HL-60 (cell line): ENCODE measurements at regions not wholly inside any gene's neighbourhood (a gene's known extent, or its start where the extent isn't known, plus 50 kb on each side); places are given as distances from the start of the nearest gene placed in this dataset.

Experiments used
- DNase-seq, 2 experiments: peaks; one replicate each; pipeline ENCODE4 v3.0.0-alpha.2; 2010 to 2020; ENCODE audit warnings: low read depth in 1 of 2, low spot score in 1 of 2
- H3K27ac ChIP-seq: fragments of 250-450 bp; sonication (Bioruptor Pico); replicated peaks from 2 replicates; pipeline ENCODE4 v1.5.1; 2020; ENCODE audit warnings: mild to moderate bottlenecking, moderate library complexity
- H3K27me3 ChIP-seq: fragments of 250-450 bp; sonication (Bioruptor Pico); 2 replicates; pipeline ENCODE4 v1.5.1; 2021; ENCODE audit warnings: mild to moderate bottlenecking, moderate library complexity; ENCODE audit not compliant: insufficient read depth, poor library complexity, severe bottlenecking
- H3K4me3 ChIP-seq: replicated peaks from 2 replicates; pipeline ENCODE4 v1.5.1; 2011; ENCODE audit warnings: mild to moderate bottlenecking, control low read depth, low read length; ENCODE audit not compliant: insufficient read depth
- GABPA ChIP-seq: IDR thresholded peaks from 2 replicates; pipeline ENCODE4 v1.6.1; 2012; ENCODE audit warnings: low read depth
- POLR2AphosphoS5 ChIP-seq: IDR thresholded peaks from 2 replicates; pipeline ENCODE4 v1.6.1; 2012; ENCODE audit warnings: low read depth
- SPI1 ChIP-seq: IDR thresholded peaks from 2 replicates; pipeline ENCODE4 v1.6.1; 2012; ENCODE audit warnings: low read depth, mild to moderate bottlenecking, borderline replicate concordance
- TF ChIP-seq, protein P1 (sequence below): IDR thresholded peaks from 2 replicates; pipeline ENCODE4 v1.6.1; 2012; ENCODE audit warnings: low read depth; ENCODE audit not compliant: insufficient replicate concordance
- TF ChIP-seq, protein P2 (sequence below): IDR thresholded peaks from one replicate; pipeline ENCODE4 v1.5.1; 2011; ENCODE audit warnings: low read length, control low read depth, inconsistent platforms; ENCODE audit not compliant: insufficient read depth

DNA sequence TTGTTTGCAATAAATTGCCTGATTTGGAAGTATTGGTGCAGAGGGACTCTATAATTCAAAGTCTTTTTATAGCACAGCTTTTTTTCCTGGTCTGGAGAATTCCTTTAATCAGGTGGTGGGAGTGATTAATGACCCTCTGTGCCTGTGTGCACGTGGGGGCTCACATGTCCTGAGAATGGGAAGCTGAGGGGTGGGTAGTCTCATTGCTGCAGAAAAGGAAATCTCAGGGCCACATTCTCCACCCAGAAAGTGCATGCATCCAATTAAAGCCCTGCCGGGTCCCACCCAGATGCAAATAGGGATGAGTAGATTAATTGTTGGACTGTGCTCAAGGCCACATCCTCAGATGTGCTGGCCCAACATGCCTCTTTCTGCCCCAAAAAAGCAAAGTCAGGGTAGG, 324.7 kb downstream of the CXCL12 start:
- no peak for TF ChIP-seq GABPA
- no peak for TF ChIP-seq POLR2AphosphoS5
- TF ChIP-seq, protein P1, sequence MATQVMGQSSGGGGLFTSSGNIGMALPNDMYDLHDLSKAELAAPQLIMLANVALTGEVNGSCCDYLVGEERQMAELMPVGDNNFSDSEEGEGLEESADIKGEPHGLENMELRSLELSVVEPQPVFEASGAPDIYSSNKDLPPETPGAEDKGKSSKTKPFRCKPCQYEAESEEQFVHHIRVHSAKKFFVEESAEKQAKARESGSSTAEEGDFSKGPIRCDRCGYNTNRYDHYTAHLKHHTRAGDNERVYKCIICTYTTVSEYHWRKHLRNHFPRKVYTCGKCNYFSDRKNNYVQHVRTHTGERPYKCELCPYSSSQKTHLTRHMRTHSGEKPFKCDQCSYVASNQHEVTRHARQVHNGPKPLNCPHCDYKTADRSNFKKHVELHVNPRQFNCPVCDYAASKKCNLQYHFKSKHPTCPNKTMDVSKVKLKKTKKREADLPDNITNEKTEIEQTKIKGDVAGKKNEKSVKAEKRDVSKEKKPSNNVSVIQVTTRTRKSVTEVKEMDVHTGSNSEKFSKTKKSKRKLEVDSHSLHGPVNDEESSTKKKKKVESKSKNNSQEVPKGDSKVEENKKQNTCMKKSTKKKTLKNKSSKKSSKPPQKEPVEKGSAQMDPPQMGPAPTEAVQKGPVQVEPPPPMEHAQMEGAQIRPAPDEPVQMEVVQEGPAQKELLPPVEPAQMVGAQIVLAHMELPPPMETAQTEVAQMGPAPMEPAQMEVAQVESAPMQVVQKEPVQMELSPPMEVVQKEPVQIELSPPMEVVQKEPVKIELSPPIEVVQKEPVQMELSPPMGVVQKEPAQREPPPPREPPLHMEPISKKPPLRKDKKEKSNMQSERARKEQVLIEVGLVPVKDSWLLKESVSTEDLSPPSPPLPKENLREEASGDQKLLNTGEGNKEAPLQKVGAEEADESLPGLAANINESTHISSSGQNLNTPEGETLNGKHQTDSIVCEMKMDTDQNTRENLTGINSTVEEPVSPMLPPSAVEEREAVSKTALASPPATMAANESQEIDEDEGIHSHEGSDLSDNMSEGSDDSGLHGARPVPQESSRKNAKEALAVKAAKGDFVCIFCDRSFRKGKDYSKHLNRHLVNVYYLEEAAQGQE = no peak
- TF ChIP-seq, protein P2, sequence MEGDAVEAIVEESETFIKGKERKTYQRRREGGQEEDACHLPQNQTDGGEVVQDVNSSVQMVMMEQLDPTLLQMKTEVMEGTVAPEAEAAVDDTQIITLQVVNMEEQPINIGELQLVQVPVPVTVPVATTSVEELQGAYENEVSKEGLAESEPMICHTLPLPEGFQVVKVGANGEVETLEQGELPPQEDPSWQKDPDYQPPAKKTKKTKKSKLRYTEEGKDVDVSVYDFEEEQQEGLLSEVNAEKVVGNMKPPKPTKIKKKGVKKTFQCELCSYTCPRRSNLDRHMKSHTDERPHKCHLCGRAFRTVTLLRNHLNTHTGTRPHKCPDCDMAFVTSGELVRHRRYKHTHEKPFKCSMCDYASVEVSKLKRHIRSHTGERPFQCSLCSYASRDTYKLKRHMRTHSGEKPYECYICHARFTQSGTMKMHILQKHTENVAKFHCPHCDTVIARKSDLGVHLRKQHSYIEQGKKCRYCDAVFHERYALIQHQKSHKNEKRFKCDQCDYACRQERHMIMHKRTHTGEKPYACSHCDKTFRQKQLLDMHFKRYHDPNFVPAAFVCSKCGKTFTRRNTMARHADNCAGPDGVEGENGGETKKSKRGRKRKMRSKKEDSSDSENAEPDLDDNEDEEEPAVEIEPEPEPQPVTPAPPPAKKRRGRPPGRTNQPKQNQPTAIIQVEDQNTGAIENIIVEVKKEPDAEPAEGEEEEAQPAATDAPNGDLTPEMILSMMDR = no peak
- TF ChIP-seq SPI1 = no peak
- no peak overlapping the region for H3K4me3 ChIP-seq
- DNase-seq = no peak
- H3K27me3 ChIP-seq = no peaks in the 10 kb centered on the region
- H3K27ac ChIP-seq = no peak overlapping the region

DNA sequence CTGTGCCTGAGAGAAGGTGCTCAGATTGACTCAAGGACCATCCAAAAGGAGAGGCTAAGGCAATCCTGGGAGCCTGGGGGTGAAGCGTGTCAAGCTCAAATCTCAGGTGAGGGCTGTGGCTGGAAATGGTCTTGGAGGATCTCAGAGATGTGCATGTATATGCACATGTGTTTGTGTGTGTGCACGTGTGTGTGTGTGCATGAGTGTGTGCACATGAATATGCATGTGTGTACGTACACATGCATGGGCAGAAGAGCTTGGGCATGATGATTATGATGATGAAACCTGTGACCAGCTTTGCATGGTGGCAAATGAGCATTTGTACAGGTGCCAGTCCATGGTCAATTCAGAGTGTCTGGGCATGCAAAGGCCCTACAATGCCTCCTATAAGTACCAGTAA, 326.6 kb downstream of the CXCL12 start:
- no peak overlapping the region for H3K4me3 ChIP-seq
- H3K27me3 ChIP-seq = no peaks in the 10 kb centered on the region
- TF ChIP-seq SPI1 (no peak), POLR2AphosphoS5 (no peak), GABPA (no peak)
- TF ChIP-seq, protein P2 = no peak
- TF ChIP-seq, protein P1 = no peak
- DNase-seq = no peak
- no peak overlapping the region for H3K27ac ChIP-seq

DNA sequence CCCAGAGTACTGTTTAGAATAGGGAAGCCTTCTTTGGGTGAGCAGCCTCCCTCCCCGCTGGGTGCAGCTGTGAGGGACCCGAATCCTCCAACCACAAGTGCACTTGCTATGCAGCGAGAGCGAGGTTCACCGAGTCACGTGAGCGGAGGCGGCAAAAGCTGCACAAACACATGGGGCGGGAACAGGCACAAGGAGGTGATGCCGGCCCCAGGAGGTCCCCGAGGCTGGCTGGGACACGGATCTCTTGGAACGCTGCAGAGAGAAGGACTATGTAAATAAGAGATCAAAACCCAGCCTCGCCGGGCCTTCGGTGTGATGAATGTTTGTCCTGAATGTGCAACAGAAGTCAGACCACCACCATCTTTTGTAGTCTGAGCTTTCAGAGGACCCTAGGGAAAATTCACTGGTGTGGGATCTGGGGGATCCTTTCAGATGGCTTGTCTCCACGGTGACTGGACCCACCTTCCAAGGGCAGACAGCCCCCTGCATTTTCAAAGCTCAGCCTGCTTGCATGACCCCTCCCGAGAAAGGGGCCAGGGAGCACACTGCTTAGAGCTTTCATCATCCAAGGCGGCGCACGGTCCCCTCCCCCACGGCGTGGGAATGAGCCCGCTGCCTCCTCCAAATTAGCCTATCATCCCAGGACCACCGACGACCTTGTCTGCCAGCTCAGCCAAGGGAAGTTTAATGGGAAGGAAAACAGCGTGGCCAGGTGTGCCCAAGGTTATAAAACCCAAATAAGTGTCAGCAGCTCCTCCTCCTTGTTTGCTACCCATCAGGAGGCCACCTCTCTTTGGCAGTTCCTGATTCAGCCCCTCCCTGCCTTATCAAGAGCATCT, 327.7 kb downstream of the CXCL12 start:
- Histone ChIP-seq H3K27ac (no peak overlapping the region), H3K27me3 (no peaks in the 10 kb centered on the region), H3K4me3 (no peak overlapping the region)
- TF ChIP-seq, protein P2 = no peak
- no peak for DNase-seq

DNA sequence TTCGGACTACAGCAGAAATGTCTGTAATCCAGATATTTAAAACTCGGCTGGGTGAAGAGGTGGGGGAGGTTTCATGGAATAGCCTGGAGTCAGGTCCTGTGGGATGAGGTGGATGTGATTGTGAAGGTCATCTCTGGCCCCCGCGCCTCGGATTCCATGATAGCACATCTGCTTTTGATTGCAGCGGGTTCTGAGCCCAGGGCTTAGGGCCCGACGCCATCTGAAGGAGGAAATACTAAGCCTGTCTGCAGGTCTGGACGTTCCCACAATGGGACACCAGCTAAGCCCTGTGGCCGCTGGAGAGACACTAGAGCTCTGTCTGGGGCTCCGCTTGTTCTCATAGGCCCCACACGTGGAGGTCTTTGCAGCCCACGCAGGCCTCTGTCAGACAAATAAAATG, 328.7 kb downstream of the CXCL12 start:
- TF ChIP-seq SPI1 (no peak), GABPA (no peak), POLR2AphosphoS5 (no peak)
- TF ChIP-seq, protein P2 = no peak
- TF ChIP-seq, protein P1 = no peak
- Histone ChIP-seq H3K27ac (no peak overlapping the region), H3K27me3 (no peaks in the 10 kb centered on the region), H3K4me3 (no peak overlapping the region)
- DNase-seq = no peak
